ENCODE measurements at regions not wholly inside any gene's neighbourhood (a gene's known extent, or its start where the extent isn't known, plus 50 kb on each side); places are given as distances from the start of the nearest gene placed in this dataset.
"Not testable (repeated sequence)": the region's sequence is repeated elsewhere in the genome, so short reads cannot be mapped to it uniquely, and the experiment has no call there.

- no peak for DNase-seq
These were observed 1469.8 kb downstream of the CDH11 start for GRCh38 chr16:63652091-63652490.

GRCh38 chr16:63650550-63650949 is 1471.3 kb downstream of the CDH11 start:
- no peak for DNase-seq

- not testable (repeated sequence) for DNase-seq
These were observed 1488.0 kb downstream of the CDH11 start for GRCh38 chr16:63633706-63634445.

GRCh38 chr16:63629272-63629671 is 1492.6 kb downstream of the CDH11 start:
- no peak for DNase-seq

GRCh38 chr16:63628812-63629211 is 1493.1 kb downstream of the CDH11 start:
- DNase-seq = no peak

- DNase-seq = no peak
These were observed 1496.7 kb downstream of the CDH11 start for GRCh38 chr16:63625126-63625525.

GRCh38 chr16:63623551-63624039 is 1498.3 kb downstream of the CDH11 start:
- DNase-seq = no peak

GRCh38 chr16:63618896-63619485 is 1502.9 kb downstream of the CDH11 start:
- DNase-seq = no peak

- no peak for DNase-seq
These were observed 1503.7 kb downstream of the CDH11 start for GRCh38 chr16:63617990-63618763.

GRCh38 chr16:63617047-63617989 is 1504.5 kb downstream of the CDH11 start:
- no peak for DNase-seq

GRCh38 chr16:63614429-63614828 is 1507.4 kb downstream of the CDH11 start:
- no peak for DNase-seq

GRCh38 chr16:63613701-63614100 is 1508.2 kb downstream of the CDH11 start:
- DNase-seq = no peak

- no peak for DNase-seq
These were observed 1509.2 kb downstream of the CDH11 start for GRCh38 chr16:63612462-63613227.

GRCh38 chr16:63606778-63607177 is 1515.1 kb downstream of the CDH11 start:
- DNase-seq = no peak

GRCh38 chr16:63602206-63602927 is 1519.5 kb downstream of the CDH11 start:
- DNase-seq = no peak

GRCh38 chr16:63596716-63597115 is 1525.1 kb downstream of the CDH11 start:
- DNase-seq = no peak

GRCh38 chr16:63592852-63593251 is 1529.0 kb downstream of the CDH11 start:
- no peak for DNase-seq

GRCh38 chr16:63581570-63581969 is 1540.3 kb downstream of the CDH11 start:
- DNase-seq = no peak

- DNase-seq = no peak
These were observed 1542.6 kb upstream of the CDH8 start for GRCh38 chr16:63578791-63579190.

- no peak for DNase-seq
These were observed 1541.7 kb upstream of the CDH8 start for GRCh38 chr16:63577891-63578290.

- DNase-seq = no peak
These were observed 1538.8 kb upstream of the CDH8 start for GRCh38 chr16:63575041-63575440.

All from activated naive CD4-positive, alpha-beta T cell treated with Interleukin-2 at 50 U/mL for 16 hours (primary cell).